HUES64 (cell line): ENCODE measurements at regions not wholly inside any gene's neighbourhood (a gene's known extent, or its start where the extent isn't known, plus 50 kb on each side); places are given as distances from the start of the nearest gene placed in this dataset.

Experiments
- H3K27ac ChIP-seq: 2 replicates; pipeline ENCODE4 v1.7.0; 2013; ENCODE audit warnings: low read depth, low read length, inconsistent platforms
- H3K27me3 ChIP-seq: 2 replicates; pipeline ENCODE4 v1.6.1; 2013; ENCODE audit warnings: mild to moderate bottlenecking, low read length; ENCODE audit not compliant: insufficient read depth
- H3K36me3 ChIP-seq: 2 replicates; pipeline ENCODE4 v1.6.1; 2013; ENCODE audit warnings: mild to moderate bottlenecking, low read length; ENCODE audit not compliant: insufficient read depth
- H3K4me1 ChIP-seq: 2 replicates; pipeline ENCODE4 v1.6.1; 2013; ENCODE audit warnings: mild to moderate bottlenecking, low read length, moderate library complexity; ENCODE audit not compliant: insufficient read depth
- H3K4me3 ChIP-seq: 2 replicates; pipeline ENCODE4 v1.5.1; 2013; ENCODE audit warnings: mild to moderate bottlenecking, low read length, moderate library complexity
- H3K9ac ChIP-seq: 2 replicates; pipeline ENCODE4 v1.6.1; 2013; ENCODE audit warnings: mild to moderate bottlenecking, low read depth, low read length
- H3K9me3 ChIP-seq: 2 replicates; pipeline ENCODE4 v1.6.1; 2013; ENCODE audit warnings: low read depth, low read length; ENCODE audit not compliant: insufficient read depth
- WGBS: fragments of 150-250, 120-280 bp; methylation state at CpG from one replicate; pipeline ENCODE4 v1.1.7; 2013; ENCODE audit warnings: missing lambda C conversion rate; 5-methylcytosine and 5-hydroxymethylcytosine counted together

DNA sequence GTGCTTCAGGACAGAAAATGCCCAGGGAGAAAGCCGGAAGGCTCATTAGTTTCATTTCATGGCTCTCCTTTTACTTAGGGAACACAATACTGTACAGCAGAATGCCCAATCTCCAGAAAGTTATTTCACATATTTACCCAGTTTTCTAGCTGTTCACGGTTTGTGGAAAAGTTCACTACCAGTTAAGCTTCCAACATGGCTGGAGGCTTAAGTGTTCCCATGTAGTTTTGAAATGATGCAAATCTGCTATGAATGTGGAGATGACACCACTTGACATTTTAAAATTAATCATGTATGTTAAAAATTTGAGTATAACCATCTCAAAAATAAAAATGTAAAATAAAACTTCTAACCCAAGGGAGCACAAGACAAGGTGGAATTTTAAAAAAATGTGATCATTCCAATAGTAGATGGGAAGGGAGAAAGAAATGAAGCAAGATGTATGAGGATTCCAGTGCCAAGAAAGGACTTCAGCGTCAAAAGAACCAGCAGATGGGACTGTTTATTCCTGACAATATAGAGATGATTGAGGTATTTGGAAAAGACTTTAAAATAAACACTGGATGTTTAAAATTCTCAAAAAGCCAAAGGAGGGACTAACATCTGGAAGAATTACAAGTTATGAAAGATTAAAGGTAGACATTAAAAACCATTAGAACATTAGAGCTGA, 60.9 kb upstream of the OSR1 start:
- H3K4me1 ChIP-seq, result peaks cover 7% of the 10 kb centered on the region; the same call in 1 of the 2 replicates
- no peak overlapping the region for H3K4me3 ChIP-seq
- no peaks in the 10 kb centered on the region for H3K27me3 ChIP-seq
- 92% methylated on average over 3 of the region's 3 CpGs for WGBS
- H3K27ac ChIP-seq, result no peak overlapping the region
- no peak overlapping the region for H3K9ac ChIP-seq
- no peaks in the 10 kb centered on the region for H3K36me3 ChIP-seq
- H3K9me3 ChIP-seq, result no peaks in the 10 kb centered on the region

DNA sequence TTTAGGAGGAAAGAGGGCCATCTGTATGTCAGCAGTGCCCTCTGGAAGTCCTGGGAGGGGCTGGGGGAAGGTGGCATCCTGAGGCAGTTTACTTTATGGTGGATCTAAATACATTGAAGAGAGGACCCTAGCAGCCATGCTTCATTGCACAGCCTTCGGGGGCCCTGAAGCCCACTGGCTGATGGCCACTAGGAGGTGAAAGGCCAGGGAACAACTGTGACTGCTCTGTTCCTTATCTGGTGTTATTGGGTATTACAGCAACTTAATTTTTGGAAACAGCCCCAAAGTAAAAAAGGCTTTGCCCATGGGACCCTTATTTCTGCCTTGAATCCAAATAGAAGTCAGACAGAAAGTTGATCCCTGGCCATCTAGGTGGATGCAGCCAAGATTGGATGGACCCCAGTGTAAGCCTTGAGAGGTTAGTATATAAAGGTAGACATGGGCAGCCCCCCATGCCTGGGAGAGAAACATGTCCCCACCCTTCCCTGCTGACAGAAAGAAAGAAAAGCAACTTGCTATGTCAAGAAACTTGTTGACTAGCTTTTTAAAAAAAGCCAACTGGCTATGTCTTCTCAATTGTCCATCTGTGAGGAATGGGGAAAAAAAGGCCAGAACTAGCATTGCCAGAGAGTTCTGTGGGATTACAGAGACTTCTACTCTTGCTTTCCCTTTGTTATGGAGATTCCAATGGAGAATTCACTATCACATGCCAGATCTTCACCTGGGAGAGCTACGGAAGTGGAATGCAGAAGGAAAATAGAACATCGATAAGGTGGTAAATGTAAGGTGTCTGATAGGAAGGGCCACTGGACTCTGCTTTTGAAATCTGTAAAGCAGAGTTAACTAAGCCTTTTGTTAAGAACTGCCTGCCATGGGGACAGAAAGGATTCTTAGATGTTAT, 58.6 kb upstream of the OSR1 start:
- H3K27me3 ChIP-seq, result no peaks in the 10 kb centered on the region
- 82% methylated on average over 3 of the region's 3 CpGs for WGBS
- no peaks in the 10 kb centered on the region for H3K9me3 ChIP-seq
- H3K4me3 ChIP-seq, result no peak overlapping the region
- no peak overlapping the region for H3K27ac ChIP-seq
- peaks cover 7% of the 10 kb centered on the region; the same call in 1 of the 2 replicates for H3K4me1 ChIP-seq
- H3K9ac ChIP-seq, result no peak overlapping the region
- H3K36me3 ChIP-seq, result no peaks in the 10 kb centered on the region

- Histone ChIP-seq H3K36me3 (no peaks in the 10 kb centered on the region), H3K27me3 (no peaks in the 10 kb centered on the region), H3K27ac (no peak overlapping the region), H3K4me3 (no peak overlapping the region), H3K4me1 (peaks cover 7% of the 10 kb centered on the region; the same call in 1 of the 2 replicates), H3K9ac (no peak overlapping the region), H3K9me3 (no peaks in the 10 kb centered on the region)
- 91% methylated on average over 2 of the region's 2 CpGs for WGBS
These were observed 57.7 kb upstream of the OSR1 start for GRCh38 chr2:19416083-19416482.

GRCh38 chr2:19409046-19409445, 50.6 kb upstream of the OSR1 start:
- Histone ChIP-seq H3K4me1 (no peaks in the 10 kb centered on the region), H3K4me3 (no peak overlapping the region), H3K9me3 (no peaks in the 10 kb centered on the region), H3K36me3 (no peaks in the 10 kb centered on the region), H3K9ac (no peak overlapping the region), H3K27ac (no peak overlapping the region), H3K27me3 (no peaks in the 10 kb centered on the region)
- WGBS, result 60% methylated on average over 1 of the region's 2 CpGs

DNA sequence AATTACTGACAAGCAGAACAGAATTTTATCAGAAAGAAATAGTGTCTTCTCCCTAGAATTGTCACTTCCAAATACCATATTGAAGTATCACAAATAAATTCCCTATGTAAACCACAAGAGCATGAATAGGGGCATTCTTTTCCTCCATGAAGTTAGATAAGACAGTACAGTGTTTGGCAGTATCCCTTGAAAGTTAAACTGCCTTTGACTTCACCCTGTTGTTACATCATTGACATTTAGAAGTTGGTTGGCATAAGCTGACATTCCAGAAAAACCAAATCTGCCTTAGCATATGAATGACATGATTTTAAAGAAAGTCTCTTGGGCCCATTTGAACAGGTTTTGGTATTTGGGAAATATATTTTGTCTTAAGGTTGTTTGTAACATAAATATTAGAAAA, 50.2 kb upstream of the OSR1 start:
- Histone ChIP-seq H3K9ac (no peak overlapping the region), H3K27ac (no peak overlapping the region), H3K36me3 (no peaks in the 10 kb centered on the region), H3K4me3 (no peak overlapping the region), H3K27me3 (no peaks in the 10 kb centered on the region), H3K4me1 (no peaks in the 10 kb centered on the region), H3K9me3 (no peaks in the 10 kb centered on the region)
